ENCODE measurements at regions not wholly inside any gene's neighbourhood (a gene's known extent, or its start where the extent isn't known, plus 50 kb on each side); places are given as distances from the start of the nearest gene placed in this dataset.

DNA sequence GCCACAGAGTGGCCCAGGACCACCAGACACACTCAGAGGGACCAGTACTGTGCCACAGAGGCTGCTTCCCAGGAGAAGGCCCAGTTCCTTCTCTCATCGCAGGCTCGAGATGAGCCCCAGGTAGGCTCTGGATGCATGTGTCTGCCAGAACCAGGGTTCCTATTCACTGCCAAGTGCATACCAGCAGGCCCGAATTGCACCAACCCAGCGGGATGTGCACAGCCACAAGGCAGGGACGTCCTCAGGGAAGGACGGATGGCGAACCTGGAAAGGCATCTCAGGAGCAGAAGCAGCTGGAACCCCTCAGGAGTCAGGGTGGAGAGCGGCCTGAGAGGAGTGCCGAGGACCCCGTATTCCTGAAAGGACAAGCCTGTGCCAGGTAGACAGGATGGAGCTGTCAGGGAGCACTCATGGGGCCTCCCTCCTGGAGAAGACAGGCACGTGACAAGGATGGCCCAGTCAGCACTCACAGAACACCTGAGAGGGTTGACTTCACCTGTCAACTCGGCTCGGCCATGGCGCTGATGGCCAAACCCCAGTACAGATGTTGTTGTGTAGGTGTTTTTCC is 73.7 kb downstream of the PTGR3 start:
- TF ChIP-seq, protein P1, sequence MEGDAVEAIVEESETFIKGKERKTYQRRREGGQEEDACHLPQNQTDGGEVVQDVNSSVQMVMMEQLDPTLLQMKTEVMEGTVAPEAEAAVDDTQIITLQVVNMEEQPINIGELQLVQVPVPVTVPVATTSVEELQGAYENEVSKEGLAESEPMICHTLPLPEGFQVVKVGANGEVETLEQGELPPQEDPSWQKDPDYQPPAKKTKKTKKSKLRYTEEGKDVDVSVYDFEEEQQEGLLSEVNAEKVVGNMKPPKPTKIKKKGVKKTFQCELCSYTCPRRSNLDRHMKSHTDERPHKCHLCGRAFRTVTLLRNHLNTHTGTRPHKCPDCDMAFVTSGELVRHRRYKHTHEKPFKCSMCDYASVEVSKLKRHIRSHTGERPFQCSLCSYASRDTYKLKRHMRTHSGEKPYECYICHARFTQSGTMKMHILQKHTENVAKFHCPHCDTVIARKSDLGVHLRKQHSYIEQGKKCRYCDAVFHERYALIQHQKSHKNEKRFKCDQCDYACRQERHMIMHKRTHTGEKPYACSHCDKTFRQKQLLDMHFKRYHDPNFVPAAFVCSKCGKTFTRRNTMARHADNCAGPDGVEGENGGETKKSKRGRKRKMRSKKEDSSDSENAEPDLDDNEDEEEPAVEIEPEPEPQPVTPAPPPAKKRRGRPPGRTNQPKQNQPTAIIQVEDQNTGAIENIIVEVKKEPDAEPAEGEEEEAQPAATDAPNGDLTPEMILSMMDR (IDR thresholded peaks at IDR 0.05 in 4 of 5, conservative IDR thresholded peaks at IDR 0.05 in 1 of 5): no peak
- TF ChIP-seq POLR2A (IDR thresholded peaks at IDR 0.05): no peak

Data from gastrocnemius medialis (tissue), 4 donors.